Mononuclear cell (primary cell): ENCODE measurements at regions not wholly inside any gene's neighbourhood (a gene's known extent, or its start where the extent isn't known, plus 50 kb on each side); places are given as distances from the start of the nearest gene placed in this dataset.
"Not testable (repeated sequence)": the region's sequence is repeated elsewhere in the genome, so short reads cannot be mapped to it uniquely, and the experiment has no call there.

Experiments
- H3K27me3 ChIP-seq: 2 replicates; pipeline ENCODE4 v1.6.0; 2011; ENCODE audit warnings: low read length, control low read depth; ENCODE audit not compliant: insufficient read depth
- H3K4me1 ChIP-seq: 2 replicates; pipeline ENCODE4 v1.5.1; 2011; ENCODE audit warnings: mild to moderate bottlenecking, low read length, control low read depth; ENCODE audit not compliant: insufficient read depth
- H3K4me3 ChIP-seq: 2 replicates; pipeline ENCODE4 v1.5.1; 2011; ENCODE audit warnings: mild to moderate bottlenecking, low read length, moderate library complexity
- H3K9me3 ChIP-seq: 2 replicates; pipeline ENCODE4 v1.5.1; 2011; ENCODE audit warnings: low read depth, mild to moderate bottlenecking, control low read depth, low read length

DNA sequence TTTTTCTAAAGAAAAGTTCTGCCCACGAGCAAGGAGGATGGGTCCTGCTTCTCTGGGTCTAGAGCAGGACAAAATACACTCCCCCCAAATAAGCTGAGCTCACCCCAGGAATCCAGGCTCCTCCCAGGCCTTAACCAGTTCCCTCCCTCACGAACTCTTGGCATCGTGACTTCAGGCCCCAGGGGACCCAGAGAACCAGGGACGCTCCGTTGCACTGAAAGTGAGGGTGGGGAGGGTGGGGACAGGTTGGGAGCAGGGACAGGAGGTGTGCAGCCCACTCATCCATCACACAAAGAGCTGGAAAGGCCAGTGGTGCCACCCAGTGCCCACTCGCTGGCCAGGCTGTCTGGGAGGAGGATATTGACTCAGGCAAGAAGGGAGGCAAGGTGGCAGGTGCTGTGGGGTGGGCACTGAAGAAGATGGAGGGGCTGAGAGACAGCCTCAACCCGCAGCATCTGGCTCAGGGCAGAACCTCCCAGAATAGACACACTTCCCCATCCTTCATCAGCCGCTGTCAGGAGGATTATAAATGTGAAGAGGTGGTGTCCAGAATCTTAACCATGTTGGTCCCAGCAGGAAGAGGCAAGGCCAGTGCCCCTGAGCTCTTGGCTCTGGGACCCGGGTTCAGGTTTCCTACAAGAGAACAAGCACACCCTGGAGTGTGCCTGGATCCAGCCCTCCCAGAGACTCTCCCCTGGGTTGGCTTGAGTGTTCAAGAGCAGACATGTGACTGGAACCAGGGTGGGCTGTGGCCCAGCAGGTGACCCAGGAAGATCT lies 67.9 kb upstream of the RPL38 start:
- no peaks in the 10 kb centered on the region for H3K9me3 ChIP-seq
- no peak overlapping the region for H3K4me3 ChIP-seq
- peaks cover 8% of the 10 kb centered on the region for H3K27me3 ChIP-seq
- H3K4me1 ChIP-seq: no peaks in the 10 kb centered on the region

DNA sequence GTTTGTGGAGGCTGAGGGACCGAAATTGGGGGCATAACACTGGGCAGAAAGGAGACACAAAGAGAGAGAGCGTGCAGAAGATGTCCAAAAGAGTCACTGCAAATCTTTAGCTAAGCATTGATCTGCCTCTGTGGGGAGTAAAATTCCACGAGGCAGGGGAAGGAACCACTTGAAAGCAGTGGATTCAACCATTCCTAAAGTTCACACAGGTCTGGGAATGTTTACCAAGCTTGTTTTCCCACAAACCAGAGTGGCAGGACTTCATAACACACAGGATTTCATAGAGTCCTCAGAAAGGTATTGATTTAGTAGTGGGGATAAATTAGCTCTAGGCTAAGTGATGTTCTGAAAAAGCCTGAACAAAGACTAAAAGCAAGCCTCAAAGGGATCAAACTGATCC lies 66.1 kb upstream of the RPL38 start:
- no peaks in the 10 kb centered on the region for H3K4me1 ChIP-seq
- H3K4me3 ChIP-seq: no peak overlapping the region
- peaks cover 8% of the 10 kb centered on the region for H3K27me3 ChIP-seq
- H3K9me3 ChIP-seq: peaks cover 13% of the 10 kb centered on the region

DNA sequence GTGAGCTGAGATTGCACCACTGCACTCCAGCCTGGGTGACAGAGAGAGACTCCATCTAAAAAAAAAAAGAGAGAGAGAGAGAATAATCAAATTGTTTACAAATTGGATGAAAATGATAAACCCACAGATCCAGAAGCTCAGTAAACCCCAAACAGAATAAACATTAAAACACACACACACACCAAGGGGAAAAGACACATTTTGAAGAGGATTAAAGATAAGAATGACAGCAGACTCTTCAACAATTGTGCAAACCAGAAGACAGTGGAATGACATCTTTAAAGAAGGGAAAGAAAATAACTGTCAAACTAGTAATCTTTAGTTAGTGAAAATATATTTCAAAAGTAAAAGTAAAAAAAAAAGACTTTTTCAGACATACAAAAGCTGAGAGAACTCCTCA lies 64.4 kb upstream of the RPL38 start:
- no peaks in the 10 kb centered on the region for H3K4me1 ChIP-seq
- H3K9me3 ChIP-seq: peaks cover 29% of the 10 kb centered on the region
- no peak overlapping the region for H3K4me3 ChIP-seq
- peaks cover 8% of the 10 kb centered on the region for H3K27me3 ChIP-seq

DNA sequence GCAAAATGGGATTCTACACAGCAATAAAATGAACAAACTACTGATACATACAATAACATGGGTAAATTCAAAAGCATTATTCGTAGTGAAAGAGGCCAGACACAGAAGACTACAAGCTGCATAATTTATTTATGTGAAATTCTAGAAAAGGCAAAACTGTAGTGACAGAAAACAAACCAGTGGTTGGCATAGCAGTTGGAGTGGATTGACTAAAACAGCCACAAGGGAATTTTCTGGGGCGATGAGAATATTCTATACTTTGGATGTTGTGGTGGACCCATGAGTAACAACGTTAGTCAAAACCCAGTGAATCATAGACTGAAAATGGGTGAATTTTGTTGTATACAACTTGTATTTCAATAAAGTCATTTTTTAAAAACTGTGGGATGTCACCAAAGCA lies 63.2 kb upstream of the RPL38 start:
- Histone ChIP-seq H3K27me3 (peaks cover 8% of the 10 kb centered on the region), H3K4me1 (no peaks in the 10 kb centered on the region), H3K4me3 (no peak overlapping the region), H3K9me3 (peaks cover 29% of the 10 kb centered on the region)

DNA sequence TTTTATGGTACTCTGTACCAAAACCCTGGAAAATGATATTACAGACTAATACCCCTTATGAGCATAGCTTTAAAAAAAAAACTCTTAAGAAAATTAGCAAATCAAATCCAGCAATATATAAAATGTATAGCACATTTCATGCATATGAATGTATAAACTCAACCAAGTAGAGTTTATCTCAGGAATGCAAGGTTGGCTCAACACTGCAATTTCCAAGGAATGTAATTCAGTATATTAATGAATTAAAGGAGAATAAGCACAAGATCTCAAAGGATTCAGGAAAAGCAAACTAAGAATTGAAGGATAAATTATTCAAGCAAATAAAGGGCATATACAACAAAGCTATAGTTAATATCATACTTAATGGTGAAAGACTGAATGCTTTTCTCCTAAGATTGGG lies 61.9 kb upstream of the RPL38 start:
- Histone ChIP-seq H3K27me3 (peaks cover 8% of the 10 kb centered on the region), H3K4me1 (no peaks in the 10 kb centered on the region), H3K4me3 (no peak overlapping the region), H3K9me3 (peaks cover 29% of the 10 kb centered on the region)

DNA sequence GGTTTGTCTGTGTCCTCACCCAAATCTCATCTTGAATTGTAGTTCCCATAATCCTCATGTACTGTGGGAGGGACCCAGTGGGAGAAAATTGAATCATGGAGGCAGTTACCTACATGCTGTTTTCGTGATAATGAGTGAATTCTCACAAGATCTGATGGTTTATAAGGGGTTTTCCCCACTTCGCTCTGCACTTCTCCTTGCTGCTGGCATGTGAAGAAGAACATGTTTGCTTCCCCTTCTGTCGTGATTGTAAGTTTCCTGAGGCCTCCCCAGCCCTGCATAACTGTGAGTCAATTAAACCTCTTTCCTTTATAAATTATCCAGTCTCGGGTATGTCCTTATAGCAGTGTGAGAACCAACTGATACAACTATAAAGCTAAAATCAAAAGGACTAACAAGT lies 60.2 kb upstream of the RPL38 start:
- not testable (repeated sequence) for H3K4me3 ChIP-seq, H3K27me3 ChIP-seq, H3K4me1 ChIP-seq
- H3K9me3 ChIP-seq: peaks cover 29% of the 10 kb centered on the region

DNA sequence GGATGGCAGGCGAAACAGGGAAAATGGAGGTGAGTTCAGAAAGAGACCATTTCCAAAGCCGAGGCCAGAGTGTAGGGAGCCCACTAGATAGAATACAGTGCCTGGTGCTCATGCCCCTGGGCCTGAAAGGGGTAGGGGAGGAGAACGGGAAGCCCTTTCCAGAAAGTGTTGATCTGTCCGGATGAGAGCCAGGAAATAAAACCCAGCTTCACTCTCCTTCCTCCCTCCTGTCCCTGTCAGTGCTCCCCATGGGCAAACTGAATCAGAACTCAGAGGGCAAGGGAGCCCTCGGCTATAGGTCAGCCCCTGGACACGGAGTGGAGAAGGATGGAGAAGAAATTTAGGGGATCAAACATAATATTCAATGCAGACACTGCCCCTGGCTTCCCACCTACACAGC lies 57.7 kb upstream of the RPL38 start:
- Histone ChIP-seq H3K4me1 (no peaks in the 10 kb centered on the region), H3K4me3 (no peak overlapping the region), H3K27me3 (no peaks in the 10 kb centered on the region), H3K9me3 (peaks cover 29% of the 10 kb centered on the region)

DNA sequence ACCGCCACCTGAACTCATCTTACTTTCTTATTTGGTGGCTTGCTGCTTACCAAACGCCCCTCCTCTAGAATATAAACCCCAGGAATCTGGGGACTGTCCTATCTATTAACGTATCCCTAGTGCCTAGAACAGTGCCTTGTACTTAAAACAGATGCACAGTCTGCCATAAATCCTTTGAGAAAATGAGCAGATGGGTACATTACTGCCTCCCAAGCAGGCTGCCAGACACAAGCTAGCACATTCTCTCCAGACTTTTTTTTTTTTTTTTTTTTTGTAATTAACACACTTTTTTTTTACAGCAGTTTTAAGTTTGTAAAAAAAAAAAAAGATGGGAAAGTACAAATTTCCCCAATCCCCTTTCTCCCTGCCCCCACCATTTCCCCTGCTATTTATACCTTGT lies 57.3 kb upstream of the RPL38 start:
- H3K4me1 ChIP-seq: no peaks in the 10 kb centered on the region
- H3K4me3 ChIP-seq: no peak overlapping the region
- no peaks in the 10 kb centered on the region for H3K27me3 ChIP-seq
- H3K9me3 ChIP-seq: peaks cover 28% of the 10 kb centered on the region

DNA sequence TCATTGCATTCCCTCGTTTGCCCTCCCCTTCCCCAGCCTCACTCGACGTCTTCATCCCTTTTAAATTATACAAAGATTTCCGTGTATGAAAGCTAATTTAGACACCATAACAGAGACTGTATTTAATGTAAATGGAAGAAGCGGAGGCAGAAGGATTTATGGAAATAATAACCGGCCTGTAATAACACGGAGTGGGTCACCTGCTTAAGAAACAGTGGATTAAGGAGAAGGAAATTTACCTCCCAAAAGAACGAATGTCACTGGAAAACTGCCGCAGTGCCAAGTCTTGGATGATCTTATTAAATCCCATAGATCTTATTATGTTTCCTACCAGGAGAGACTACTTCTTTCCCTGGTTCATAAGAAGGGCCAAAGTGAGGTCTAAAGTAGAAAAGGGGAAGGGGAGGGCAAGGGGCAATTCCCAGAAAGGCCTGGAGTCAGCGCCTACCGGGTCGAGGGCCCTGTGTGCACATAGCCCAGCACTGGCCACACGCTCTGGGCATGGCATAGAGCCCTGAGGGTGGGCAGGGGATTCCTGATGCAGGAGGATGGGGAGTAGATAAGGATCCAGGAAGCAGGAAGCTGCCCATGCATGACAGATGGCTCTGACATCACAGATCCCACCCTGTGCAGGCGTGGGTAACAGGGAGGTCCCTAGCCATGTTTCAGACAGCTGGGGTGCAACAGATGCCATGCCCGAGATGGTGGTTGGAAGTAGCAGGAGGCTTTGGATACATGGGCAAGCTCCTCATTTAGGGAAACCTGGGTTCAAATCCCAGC lies 56.2 kb upstream of the RPL38 start:
- H3K9me3 ChIP-seq: peaks cover 18% of the 10 kb centered on the region
- H3K27me3 ChIP-seq: no peaks in the 10 kb centered on the region
- H3K4me3 ChIP-seq: no peak overlapping the region
- H3K4me1 ChIP-seq: no peaks in the 10 kb centered on the region

DNA sequence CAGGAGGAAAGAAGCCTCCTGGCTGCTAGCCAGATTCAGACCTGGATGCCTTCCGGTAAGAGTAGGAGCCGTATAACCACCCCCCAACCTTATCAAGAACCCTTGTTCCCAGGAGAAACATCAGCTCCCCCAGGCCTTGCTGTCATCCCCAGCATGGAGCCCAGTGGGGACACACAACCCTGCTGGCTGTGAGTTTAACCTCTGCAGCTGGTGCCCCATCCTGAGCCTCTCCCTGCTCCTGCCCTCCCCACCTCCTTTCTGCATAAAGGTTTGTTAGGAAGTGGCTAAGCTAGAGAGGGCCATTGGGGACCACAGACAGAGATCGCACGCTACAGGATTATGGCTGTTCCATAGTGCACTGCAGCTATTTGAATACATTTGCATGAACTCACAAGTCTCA lies 55.5 kb upstream of the RPL38 start:
- peaks cover 11% of the 10 kb centered on the region for H3K9me3 ChIP-seq
- no peaks in the 10 kb centered on the region for H3K4me1 ChIP-seq
- H3K27me3 ChIP-seq: no peaks in the 10 kb centered on the region
- H3K4me3 ChIP-seq: no peak overlapping the region

DNA sequence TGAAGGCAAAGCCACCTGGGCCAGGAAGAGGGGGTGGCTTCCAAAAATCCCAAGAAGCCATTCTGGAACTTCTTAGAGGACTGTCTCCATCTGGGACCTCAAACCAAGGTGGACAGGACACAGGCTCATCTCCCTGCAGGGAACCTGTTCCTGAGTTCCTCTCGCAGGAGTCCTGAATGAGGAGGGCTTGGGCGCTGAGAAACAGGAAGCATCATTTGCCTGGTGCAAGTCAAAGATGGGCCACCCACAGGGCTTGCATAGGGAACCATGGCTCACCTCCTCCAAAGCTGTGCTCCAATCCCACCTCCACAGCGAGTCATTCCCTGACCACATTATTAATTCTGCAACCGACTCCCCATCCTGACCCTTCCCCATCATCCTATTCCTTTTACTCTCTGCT lies 55.0 kb upstream of the RPL38 start:
- H3K9me3 ChIP-seq: peaks cover 6% of the 10 kb centered on the region
- no peaks in the 10 kb centered on the region for H3K4me1 ChIP-seq
- no peaks in the 10 kb centered on the region for H3K27me3 ChIP-seq
- no peak overlapping the region for H3K4me3 ChIP-seq

DNA sequence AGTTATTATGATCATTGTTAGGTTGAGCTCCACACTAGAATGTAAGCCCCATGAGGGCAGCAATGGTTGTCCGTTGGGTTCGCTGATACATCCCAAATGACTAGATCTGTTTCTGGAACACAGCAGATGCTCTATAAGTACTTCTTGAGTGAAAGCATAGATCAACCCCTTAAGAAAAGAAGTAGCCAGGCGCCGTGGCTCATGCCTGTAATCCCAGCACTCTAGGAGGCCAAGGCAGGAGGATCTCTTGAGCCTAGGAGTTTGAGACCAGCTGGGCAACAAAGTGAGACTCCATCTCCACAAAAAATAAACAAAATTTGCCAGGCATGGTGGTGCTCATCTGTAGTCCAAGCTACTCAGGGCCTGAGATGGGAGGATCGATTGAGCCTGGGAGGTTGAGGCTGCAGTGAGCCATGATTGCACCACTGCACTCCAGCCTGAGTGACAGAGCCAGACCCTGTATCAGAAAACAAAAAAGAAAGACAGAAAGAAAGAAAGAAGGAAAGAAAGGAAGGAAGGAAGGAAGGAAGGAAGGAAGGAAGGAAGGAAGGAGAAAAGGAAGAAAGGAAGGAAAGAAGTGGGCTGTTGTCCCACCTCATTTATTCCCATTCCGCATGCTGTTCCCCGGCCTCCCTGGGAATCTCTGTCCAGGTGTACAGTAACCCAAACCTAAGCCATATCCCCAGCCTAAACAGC lies 54.4 kb upstream of the RPL38 start:
- Histone ChIP-seq H3K4me1 (no peaks in the 10 kb centered on the region), H3K4me3 (no peak overlapping the region), H3K27me3 (no peaks in the 10 kb centered on the region), H3K9me3 (no peaks in the 10 kb centered on the region)

DNA sequence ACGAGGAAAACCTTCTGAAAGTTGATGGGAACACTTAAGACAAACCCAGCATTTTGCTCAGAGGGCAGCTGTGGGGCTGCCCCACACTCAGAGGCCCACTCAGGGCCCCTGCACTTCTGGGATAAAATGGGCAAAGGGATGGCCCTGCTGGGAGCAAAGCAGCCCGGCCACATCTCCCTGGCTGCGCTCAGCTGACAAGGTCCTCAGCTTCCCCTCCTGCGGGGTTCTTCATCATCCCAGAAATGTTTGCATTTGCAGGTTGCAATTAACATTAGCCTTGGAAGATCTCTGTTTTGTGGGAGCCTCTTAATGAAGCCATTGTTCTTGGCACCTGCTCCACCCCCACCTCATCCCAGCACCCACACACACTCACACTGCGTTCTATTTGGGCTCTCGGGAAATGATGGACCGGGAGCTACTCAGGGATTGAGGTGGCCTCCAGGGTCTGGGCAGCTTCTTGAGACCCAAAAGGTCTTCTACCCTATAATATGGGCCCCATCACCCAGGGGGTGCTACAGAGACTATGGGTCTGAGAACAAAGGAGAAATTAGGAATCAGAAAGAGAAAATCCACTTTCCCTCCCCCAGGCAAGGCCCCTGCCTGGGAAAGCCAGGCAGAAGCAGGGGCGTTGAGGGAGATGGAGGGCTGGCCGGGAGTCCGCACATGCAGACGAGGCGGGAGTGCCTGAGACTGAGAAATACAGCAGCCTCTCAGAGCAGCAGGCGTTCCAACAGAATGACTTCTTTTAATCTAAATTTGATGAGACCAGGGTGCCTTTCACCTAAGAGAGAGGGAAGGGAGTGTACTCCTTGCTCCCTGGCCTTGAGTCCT lies 53.7 kb upstream of the RPL38 start:
- Histone ChIP-seq H3K9me3 (no peaks in the 10 kb centered on the region), H3K4me1 (no peaks in the 10 kb centered on the region), H3K27me3 (no peaks in the 10 kb centered on the region), H3K4me3 (no peak overlapping the region)

DNA sequence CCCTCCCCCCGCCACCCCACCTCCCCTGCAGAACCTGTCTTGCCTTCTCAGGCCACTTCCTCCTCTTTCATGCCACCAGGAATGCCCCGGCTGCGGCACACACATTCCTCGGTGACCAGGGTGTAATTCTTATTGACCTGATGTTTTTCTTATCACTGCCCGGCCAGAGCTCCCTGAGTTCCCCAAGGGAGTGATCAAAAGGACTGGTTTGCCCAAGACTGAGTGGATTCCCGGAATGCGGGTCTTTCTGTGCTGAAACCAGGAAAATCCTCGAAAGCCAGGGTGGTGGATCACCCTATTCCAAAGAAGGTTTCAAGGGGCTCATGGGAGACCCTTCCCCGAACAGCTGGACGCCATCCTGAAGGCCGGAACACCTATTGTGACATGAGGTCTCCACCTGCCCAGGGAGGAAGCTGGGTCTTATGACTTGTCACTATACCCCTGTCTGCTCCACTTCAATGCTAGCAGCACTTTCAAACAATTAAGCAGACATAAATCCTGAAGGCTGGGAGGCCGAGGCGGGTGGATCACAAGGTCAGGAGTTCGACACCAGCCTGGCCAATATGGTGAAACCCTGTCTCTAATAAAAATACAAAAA lies 53.0 kb upstream of the RPL38 start:
- H3K27me3 ChIP-seq: no peaks in the 10 kb centered on the region
- H3K4me3 ChIP-seq: no peak overlapping the region
- H3K9me3 ChIP-seq: no peaks in the 10 kb centered on the region
- H3K4me1 ChIP-seq: no peaks in the 10 kb centered on the region
